IPS-NIHi7 (cell line): ENCODE measurements at regions not wholly inside any gene's neighbourhood (a gene's known extent, or its start where the extent isn't known, plus 50 kb on each side); places are given as distances from the start of the nearest gene placed in this dataset.
A peak's percentile ranks its signal among the peaks of the same experiment; 100 is the strongest.

Experiments used
- DNase-seq: peaks from one replicate; pipeline ENCODE4 v3.0.0; 2012; ENCODE audit warnings: mixed read lengths; ENCODE audit errors: extremely low spot score

GRCh38 chr17:15042311-15042710, 222.8 kb downstream of the PMP22 start:
- no peak for DNase-seq

GRCh38 chr17:15039366-15039765, 225.8 kb downstream of the PMP22 start:
- peak; percentile 20 for DNase-seq

- no peak for DNase-seq
These were observed 226.5 kb downstream of the PMP22 start for GRCh38 chr17:15038656-15039055.

GRCh38 chr17:15036238-15036637, 228.9 kb downstream of the PMP22 start:
- no peak for DNase-seq

- no peak for DNase-seq
These were observed 233.2 kb downstream of the PMP22 start for GRCh38 chr17:15031975-15032374.

GRCh38 chr17:15029469-15029868, 235.7 kb downstream of the PMP22 start:
- DNase-seq = no peak

- no peak for DNase-seq
These were observed 237.3 kb downstream of the PMP22 start for GRCh38 chr17:15027853-15028252.

GRCh38 chr17:15026088-15026487, 239.0 kb downstream of the PMP22 start:
- no peak for DNase-seq

- DNase-seq = no peak
These were observed 241.4 kb downstream of the PMP22 start for GRCh38 chr17:15023589-15024336.

- no peak for DNase-seq
These were observed 246.0 kb downstream of the PMP22 start for GRCh38 chr17:15019158-15019557.

GRCh38 chr17:15012351-15012980, 252.7 kb downstream of the PMP22 start:
- DNase-seq = no peak

- DNase-seq = no peak
These were observed 256.0 kb downstream of the PMP22 start for GRCh38 chr17:15009087-15009486.

GRCh38 chr17:15007147-15007553, 258.0 kb downstream of the PMP22 start:
- no peak for DNase-seq

GRCh38 chr17:15006421-15007128, 258.6 kb downstream of the PMP22 start:
- DNase-seq = no peak

GRCh38 chr17:15000661-15001060, 264.5 kb downstream of the PMP22 start:
- DNase-seq = no peak

- no peak for DNase-seq
These were observed 267.8 kb downstream of the PMP22 start for GRCh38 chr17:14997290-14997689.

- no peak for DNase-seq
These were observed 279.0 kb downstream of the PMP22 start for GRCh38 chr17:14986127-14986526.

- no peak for DNase-seq
These were observed 292.3 kb downstream of the PMP22 start for GRCh38 chr17:14972844-14973243.

GRCh38 chr17:14971054-14971453, 294.1 kb downstream of the PMP22 start:
- DNase-seq = no peak

GRCh38 chr17:14959106-14959648, 305.9 kb downstream of the PMP22 start:
- DNase-seq = no peak

- DNase-seq = no peak
These were observed 311.7 kb downstream of the PMP22 start for GRCh38 chr17:14953405-14953804.

- DNase-seq = no peak
These were observed 314.4 kb downstream of the PMP22 start for GRCh38 chr17:14950686-14951085.

GRCh38 chr17:14950216-14950615, 314.9 kb downstream of the PMP22 start:
- no peak for DNase-seq
